ENCODE measurements at regions not wholly inside any gene's neighbourhood (a gene's known extent, or its start where the extent isn't known, plus 50 kb on each side); places are given as distances from the start of the nearest gene placed in this dataset.
A peak's percentile ranks its signal among the peaks of the same experiment; 100 is the strongest.

GRCh38 chr5:12794476-12795332, 890.5 kb upstream of the CTNND2 start:
- ATAC-seq (replicated peaks) (no peak), DNase-seq (no peak)
- no peak overlapping the region for H3K4me3 Mint-ChIP-seq
- no peaks in the 10 kb centered on the region for H3K27me3 Mint-ChIP-seq
- H3K9me3 Mint-ChIP-seq = peaks cover 6 to 8% of the 10 kb centered on the region in 2 donors
- H3K36me3 Mint-ChIP-seq (ENCODE audit: insufficient read depth) = no peaks in the 10 kb centered on the region
- H3K27ac Mint-ChIP-seq = no peak overlapping the region
- H3K4me1 Mint-ChIP-seq (ENCODE audit: low read depth in 2 of 2) = no peaks in the 10 kb centered on the region

GRCh38 chr5:12793373-12793772, 889.1 kb upstream of the CTNND2 start:
- H3K27ac Mint-ChIP-seq = no peak overlapping the region

GRCh38 chr5:12780536-12780935, 876.3 kb upstream of the CTNND2 start:
- Mint-ChIP-seq H3K36me3 (ENCODE audit: insufficient read depth) (no peaks in the 10 kb centered on the region), H3K9me3 (no peaks in the 10 kb centered on the region), H3K27me3 (no peaks in the 10 kb centered on the region), H3K4me1 (ENCODE audit: low read depth in 2 of 2) (no peaks in the 10 kb centered on the region), H3K27ac (no peak overlapping the region), H3K4me3 (no peak overlapping the region)
- DNase-seq = no peak
- no peak for ATAC-seq (replicated peaks)

More at GRCh38 chr5:12793373-12793772, 889.1 kb upstream of the CTNND2 start:
- Mint-ChIP-seq H3K9me3 (peaks cover 8% of the 10 kb centered on the region in 2 donors), H3K4me3 (no peak overlapping the region), H3K27me3 (no peaks in the 10 kb centered on the region), H3K4me1 (ENCODE audit: low read depth in 2 of 2) (no peaks in the 10 kb centered on the region), H3K36me3 (ENCODE audit: insufficient read depth) (no peaks in the 10 kb centered on the region)
- DNase-seq (no peak), ATAC-seq (replicated peaks) (no peak)

GRCh38 chr5:12777342-12777741, 873.1 kb upstream of the CTNND2 start:
- Mint-ChIP-seq H3K27me3 (no peaks in the 10 kb centered on the region), H3K9me3 (no peaks in the 10 kb centered on the region), H3K4me1 (ENCODE audit: low read depth in 2 of 2) (no peaks in the 10 kb centered on the region), H3K4me3 (no peak overlapping the region), H3K27ac (no peak overlapping the region), H3K36me3 (ENCODE audit: insufficient read depth) (no peaks in the 10 kb centered on the region)
- DNase-seq = no peak
- ATAC-seq (replicated peaks) = no peak

- DNase-seq (no peak), ATAC-seq (replicated peaks) (no peak)
- Mint-ChIP-seq H3K27me3 (no peaks in the 10 kb centered on the region), H3K27ac (no peak overlapping the region), H3K9me3 (no peaks in the 10 kb centered on the region), H3K4me1 (ENCODE audit: low read depth in 2 of 2) (no peaks in the 10 kb centered on the region), H3K4me3 (no peak overlapping the region), H3K36me3 (ENCODE audit: insufficient read depth) (no peaks in the 10 kb centered on the region)
Measured at GRCh38 chr5:12772276-12772675, 868.0 kb upstream of the CTNND2 start.

DNA sequence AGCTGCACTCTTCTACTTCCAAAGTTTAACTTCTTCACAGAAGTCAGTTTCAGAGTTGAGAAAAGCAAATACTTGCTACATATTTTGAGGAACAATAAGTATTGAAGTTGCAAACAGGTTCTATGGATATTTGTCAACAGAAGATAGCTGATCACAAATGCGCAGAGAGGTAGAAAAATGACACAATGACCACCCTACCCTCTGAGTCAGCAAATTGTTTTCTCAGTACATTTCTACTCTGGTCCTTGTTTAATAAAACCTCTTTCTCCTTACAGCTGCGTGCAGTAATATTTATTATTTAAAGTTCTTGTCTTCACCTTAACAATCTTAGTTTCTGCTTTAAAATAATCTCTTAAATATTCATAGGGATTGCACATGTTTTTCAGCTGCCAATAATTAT, 855.1 kb upstream of the CTNND2 start:
- no peaks in the 10 kb centered on the region for H3K4me1 Mint-ChIP-seq (ENCODE audit: low read depth in 2 of 2)
- DNase-seq = no peak
- no peaks in the 10 kb centered on the region for H3K36me3 Mint-ChIP-seq (ENCODE audit: insufficient read depth)
- H3K9me3 Mint-ChIP-seq = no peaks in the 10 kb centered on the region
- no peak overlapping the region for H3K27ac Mint-ChIP-seq
- ATAC-seq (replicated peaks) = no peak
- H3K4me3 Mint-ChIP-seq = no peak overlapping the region
- no peaks in the 10 kb centered on the region for H3K27me3 Mint-ChIP-seq

- no peaks in the 10 kb centered on the region for H3K36me3 Mint-ChIP-seq (ENCODE audit: insufficient read depth)
- no peak for ATAC-seq (replicated peaks)
- H3K27ac Mint-ChIP-seq = no peak overlapping the region
- no peaks in the 10 kb centered on the region for H3K4me1 Mint-ChIP-seq (ENCODE audit: low read depth in 2 of 2)
- no peaks in the 10 kb centered on the region for H3K9me3 Mint-ChIP-seq
- no peak overlapping the region for H3K4me3 Mint-ChIP-seq
- H3K27me3 Mint-ChIP-seq = no peaks in the 10 kb centered on the region
- no peak for DNase-seq
Measured at GRCh38 chr5:12757035-12757434, 852.8 kb upstream of the CTNND2 start.

DNA sequence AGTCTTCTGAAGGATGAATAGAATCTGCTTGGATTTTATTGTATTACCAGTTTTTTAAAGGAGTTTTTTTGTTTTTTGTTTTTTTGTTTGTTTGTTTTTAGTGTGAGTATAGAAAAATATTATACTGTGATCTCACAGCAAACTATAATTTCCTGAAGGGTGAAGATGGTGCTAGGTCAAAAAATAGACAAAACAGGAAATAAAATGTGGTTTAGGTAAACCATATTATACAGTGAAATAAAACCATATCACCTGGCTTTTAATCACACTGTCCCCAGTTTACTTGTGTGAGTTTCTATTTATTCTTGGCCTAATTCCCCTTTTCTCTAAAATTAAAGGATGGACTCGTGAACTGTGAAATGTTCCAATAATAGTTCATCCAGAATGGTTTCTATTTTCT, 841.3 kb upstream of the CTNND2 start:
- ATAC-seq (replicated peaks) (peak; percentile 80), DNase-seq (no peak)
- H3K27me3 Mint-ChIP-seq = no peaks in the 10 kb centered on the region
- peak overlapping the region in 1 of 2 donors; percentile 12 for H3K4me3 Mint-ChIP-seq
- H3K36me3 Mint-ChIP-seq (ENCODE audit: insufficient read depth) = no peaks in the 10 kb centered on the region
- H3K9me3 Mint-ChIP-seq = peaks cover 0 to 4% of the 10 kb centered on the region in 2 donors
- peaks cover 0 to 2% of the 10 kb centered on the region in 2 donors for H3K4me1 Mint-ChIP-seq (ENCODE audit: low read depth in 2 of 2)
- H3K27ac Mint-ChIP-seq = no peak overlapping the region

- Mint-ChIP-seq H3K4me1 (ENCODE audit: low read depth in 2 of 2) (peaks cover 0 to 2% of the 10 kb centered on the region in 2 donors), H3K27ac (no peak overlapping the region), H3K4me3 (no peak overlapping the region), H3K27me3 (no peaks in the 10 kb centered on the region), H3K36me3 (ENCODE audit: insufficient read depth) (no peaks in the 10 kb centered on the region), H3K9me3 (peaks cover 0 to 4% of the 10 kb centered on the region in 2 donors)
- no peak for DNase-seq
- ATAC-seq (replicated peaks) = no peak
Measured at GRCh38 chr5:12743582-12743981, 839.3 kb upstream of the CTNND2 start.

DNA sequence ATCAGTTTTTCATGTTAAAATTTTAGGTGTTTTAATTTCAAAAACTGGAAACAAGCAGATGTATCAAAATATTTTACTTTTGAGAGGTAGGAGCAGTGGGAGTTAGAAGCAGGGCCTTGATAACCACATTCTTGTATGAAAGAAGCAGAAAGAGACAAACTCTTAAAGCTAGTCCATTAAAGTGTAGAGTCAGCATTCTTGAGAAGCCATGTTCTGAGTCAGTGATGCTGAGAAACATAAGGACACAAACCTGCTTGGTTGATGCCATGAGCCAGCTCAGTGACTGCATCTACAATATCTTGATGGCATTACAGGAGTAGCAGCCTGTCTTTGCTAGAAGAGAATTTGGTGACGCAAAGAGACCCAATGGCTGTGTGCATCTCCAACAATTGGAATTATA, 826.1 kb upstream of the CTNND2 start:
- Mint-ChIP-seq H3K9me3 (peaks cover 0 to 7% of the 10 kb centered on the region in 2 donors), H3K27ac (no peak overlapping the region), H3K4me3 (no peak overlapping the region), H3K27me3 (no peaks in the 10 kb centered on the region), H3K36me3 (ENCODE audit: insufficient read depth) (no peaks in the 10 kb centered on the region), H3K4me1 (ENCODE audit: low read depth in 2 of 2) (peaks cover 0 to 3% of the 10 kb centered on the region in 2 donors)
- no peak for DNase-seq
- no peak for ATAC-seq (replicated peaks)

- H3K4me3 Mint-ChIP-seq = no peak overlapping the region
- peaks cover 3 to 8% of the 10 kb centered on the region in 2 donors for H3K9me3 Mint-ChIP-seq
- no peak for DNase-seq
- H3K4me1 Mint-ChIP-seq (ENCODE audit: low read depth in 2 of 2) = no peaks in the 10 kb centered on the region
- no peaks in the 10 kb centered on the region for H3K36me3 Mint-ChIP-seq (ENCODE audit: insufficient read depth)
- H3K27ac Mint-ChIP-seq = no peak overlapping the region
- H3K27me3 Mint-ChIP-seq = no peaks in the 10 kb centered on the region
- ATAC-seq (replicated peaks) = no peak
Measured at GRCh38 chr5:12716664-12717063, 812.4 kb upstream of the CTNND2 start.

DNA sequence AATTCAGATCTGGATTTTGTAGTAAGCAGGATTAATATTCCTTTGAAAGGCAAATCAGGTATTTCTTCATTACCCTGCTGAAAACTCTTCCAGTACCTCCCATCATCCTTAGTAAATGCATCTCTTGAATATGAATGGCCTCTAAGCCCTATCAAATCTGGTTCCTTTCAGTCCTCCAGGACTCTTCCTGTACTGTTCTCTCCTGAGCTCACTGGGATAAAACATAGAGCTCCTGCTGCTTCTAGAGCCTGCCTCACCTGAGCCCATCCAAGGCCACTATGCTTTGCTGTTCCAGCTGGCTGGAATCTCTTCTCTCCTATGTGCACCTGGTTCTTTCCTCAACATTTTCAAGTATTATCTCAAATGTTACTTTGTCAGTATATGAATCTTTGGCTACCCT, 803.3 kb upstream of the CTNND2 start:
- no peak for ATAC-seq (replicated peaks)
- Mint-ChIP-seq H3K27me3 (no peaks in the 10 kb centered on the region), H3K27ac (no peak overlapping the region), H3K4me1 (ENCODE audit: low read depth in 2 of 2) (no peaks in the 10 kb centered on the region), H3K36me3 (ENCODE audit: insufficient read depth) (no peaks in the 10 kb centered on the region), H3K4me3 (no peak overlapping the region), H3K9me3 (peaks cover 0 to 4% of the 10 kb centered on the region in 2 donors)
- DNase-seq = no peak

- Mint-ChIP-seq H3K36me3 (ENCODE audit: insufficient read depth) (no peaks in the 10 kb centered on the region), H3K4me3 (no peak overlapping the region), H3K27me3 (no peaks in the 10 kb centered on the region), H3K4me1 (ENCODE audit: low read depth in 2 of 2) (no peaks in the 10 kb centered on the region), H3K9me3 (peaks cover 0 to 4% of the 10 kb centered on the region in 2 donors), H3K27ac (no peak overlapping the region)
- DNase-seq = no peak
- no peak for ATAC-seq (replicated peaks)
Measured at GRCh38 chr5:12704955-12705354, 800.7 kb upstream of the CTNND2 start.

- Mint-ChIP-seq H3K36me3 (ENCODE audit: insufficient read depth) (no peaks in the 10 kb centered on the region), H3K9me3 (peaks cover 0 to 4% of the 10 kb centered on the region in 2 donors), H3K27ac (no peak overlapping the region), H3K4me3 (no peak overlapping the region), H3K27me3 (no peaks in the 10 kb centered on the region), H3K4me1 (ENCODE audit: low read depth in 2 of 2) (no peaks in the 10 kb centered on the region)
- no peak for ATAC-seq (replicated peaks)
- no peak for DNase-seq
Measured at GRCh38 chr5:12703254-12703653, 799.0 kb upstream of the CTNND2 start.
